ENCODE measurements at regions not wholly inside any gene's neighbourhood (a gene's known extent, or its start where the extent isn't known, plus 50 kb on each side); places are given as distances from the start of the nearest gene placed in this dataset.
A peak's percentile ranks its signal among the peaks of the same experiment; 100 is the strongest.

DNA sequence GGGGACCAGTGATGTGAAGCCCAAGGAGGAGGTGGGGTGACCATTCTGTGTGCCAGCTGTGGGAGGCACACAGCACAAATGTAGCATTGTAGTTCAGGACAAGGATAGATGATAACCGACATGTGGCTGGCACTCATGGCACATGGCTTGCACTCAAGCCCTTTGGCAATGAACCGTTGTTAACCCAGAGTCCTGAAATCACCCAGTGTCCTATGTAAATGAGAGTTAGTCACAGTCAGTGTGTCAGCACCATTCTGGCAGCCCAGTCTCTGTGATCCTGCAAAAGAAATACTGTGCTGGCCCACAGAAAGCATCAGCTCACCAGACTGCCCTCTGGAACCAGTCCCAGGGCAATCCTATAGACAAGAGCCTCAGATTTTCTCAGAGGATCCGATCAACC, 339.3 kb downstream of the MID1IP1 start:
- TF ChIP-seq, protein P1, sequence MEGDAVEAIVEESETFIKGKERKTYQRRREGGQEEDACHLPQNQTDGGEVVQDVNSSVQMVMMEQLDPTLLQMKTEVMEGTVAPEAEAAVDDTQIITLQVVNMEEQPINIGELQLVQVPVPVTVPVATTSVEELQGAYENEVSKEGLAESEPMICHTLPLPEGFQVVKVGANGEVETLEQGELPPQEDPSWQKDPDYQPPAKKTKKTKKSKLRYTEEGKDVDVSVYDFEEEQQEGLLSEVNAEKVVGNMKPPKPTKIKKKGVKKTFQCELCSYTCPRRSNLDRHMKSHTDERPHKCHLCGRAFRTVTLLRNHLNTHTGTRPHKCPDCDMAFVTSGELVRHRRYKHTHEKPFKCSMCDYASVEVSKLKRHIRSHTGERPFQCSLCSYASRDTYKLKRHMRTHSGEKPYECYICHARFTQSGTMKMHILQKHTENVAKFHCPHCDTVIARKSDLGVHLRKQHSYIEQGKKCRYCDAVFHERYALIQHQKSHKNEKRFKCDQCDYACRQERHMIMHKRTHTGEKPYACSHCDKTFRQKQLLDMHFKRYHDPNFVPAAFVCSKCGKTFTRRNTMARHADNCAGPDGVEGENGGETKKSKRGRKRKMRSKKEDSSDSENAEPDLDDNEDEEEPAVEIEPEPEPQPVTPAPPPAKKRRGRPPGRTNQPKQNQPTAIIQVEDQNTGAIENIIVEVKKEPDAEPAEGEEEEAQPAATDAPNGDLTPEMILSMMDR (IDR thresholded peaks at IDR 0.05): no peak
- ATAC-seq (ENCODE audit: low FRiP score) (no peak), DNase-seq (ENCODE audit: low spot score) (no peak)

DNA sequence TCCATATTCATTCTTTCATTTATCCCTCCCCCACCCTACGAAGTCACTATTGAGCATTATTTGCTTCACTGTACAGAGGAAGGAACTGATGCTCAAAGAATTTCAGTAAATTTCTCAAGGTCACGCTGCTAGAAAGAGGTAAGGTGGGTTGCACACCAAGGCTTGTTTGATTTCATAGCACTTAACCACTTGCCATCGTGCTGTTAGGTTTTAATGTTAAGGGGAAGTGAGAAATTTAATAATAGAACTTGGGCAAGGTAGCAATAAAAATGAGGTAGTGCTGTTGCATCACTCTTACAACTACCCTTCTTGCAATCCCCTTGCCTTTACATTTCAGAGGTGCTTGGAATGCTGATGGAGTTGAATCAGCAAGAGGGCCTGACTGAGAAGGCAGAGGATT, 343.1 kb downstream of the MID1IP1 start:
- ATAC-seq (ENCODE audit: low FRiP score): no peak
- TF ChIP-seq, protein P1 (IDR thresholded peaks at IDR 0.05): no peak
- DNase-seq (ENCODE audit: low spot score): no peak

DNA sequence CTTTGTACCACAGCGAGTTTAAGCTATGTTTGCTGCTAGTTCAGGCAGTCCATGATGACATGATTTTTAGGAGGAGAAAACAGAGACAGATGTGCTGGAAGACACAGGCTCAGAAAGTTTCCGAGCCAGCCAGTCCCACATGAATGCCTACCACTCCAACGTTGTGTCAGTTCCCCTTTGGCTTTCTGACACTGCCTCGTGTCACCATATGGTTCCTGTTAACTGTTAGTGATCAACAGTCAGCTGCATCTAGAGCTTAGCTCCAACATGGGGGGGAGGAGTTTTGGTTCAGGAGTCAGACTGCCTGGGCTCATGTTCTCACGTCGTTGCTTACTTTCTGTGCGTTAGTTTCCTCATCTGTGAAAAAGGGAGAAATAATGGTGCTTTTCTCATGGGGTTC, 343.7 kb downstream of the MID1IP1 start:
- TF ChIP-seq, protein P1 (IDR thresholded peaks at IDR 0.05): no peak
- ATAC-seq (ENCODE audit: low FRiP score) (no peak), DNase-seq (ENCODE audit: low spot score) (no peak)

DNA sequence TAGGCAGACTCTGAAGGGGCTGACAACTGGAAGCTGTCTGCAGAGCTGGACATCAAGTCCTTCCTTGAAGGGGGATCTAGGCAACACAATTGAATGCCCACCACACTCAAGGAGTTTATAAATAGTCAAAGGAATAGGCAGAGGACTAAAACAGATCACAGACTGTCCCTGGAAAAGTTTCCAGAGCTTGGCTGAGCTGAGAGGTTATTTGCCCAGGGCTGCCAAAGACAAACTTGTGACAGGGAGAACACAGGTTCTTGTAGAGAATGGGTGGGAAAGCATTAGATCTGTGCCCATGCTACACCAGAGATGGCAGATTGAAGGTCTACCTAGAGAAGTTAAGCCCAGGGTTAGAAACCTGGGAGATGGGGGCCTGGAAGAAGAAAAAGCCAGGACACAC, 344.6 kb downstream of the MID1IP1 start:
- TF ChIP-seq, protein P1 (IDR thresholded peaks at IDR 0.05): no peak
- DNase-seq (ENCODE audit: low spot score) (no peak), ATAC-seq (ENCODE audit: low FRiP score) (no peak)

DNA sequence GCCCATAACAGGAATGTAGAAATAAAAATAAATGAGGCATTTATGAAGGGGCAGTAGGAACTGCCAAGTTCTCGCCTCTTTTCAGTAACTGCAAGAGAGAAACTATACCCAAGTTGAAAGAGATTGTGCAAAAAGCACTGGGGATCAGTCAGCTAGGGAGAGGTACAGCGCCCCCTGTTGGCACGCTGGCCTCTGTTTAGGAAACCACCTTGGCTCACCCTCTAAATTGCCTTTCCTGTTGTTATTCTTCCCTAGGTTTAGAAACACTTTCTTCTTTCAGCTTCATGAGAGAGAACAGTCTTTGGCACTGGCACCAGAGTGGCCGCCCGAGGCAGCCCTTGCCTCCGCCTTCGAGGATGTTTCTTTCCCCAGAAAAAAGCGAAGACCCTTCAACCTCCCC, 348.5 kb downstream of the MID1IP1 start:
- no peak for ATAC-seq (ENCODE audit: low FRiP score)
- peak; percentile 67 for DNase-seq (ENCODE audit: low spot score)
- TF ChIP-seq, protein P1 (IDR thresholded peaks at IDR 0.05): no peak

DNA sequence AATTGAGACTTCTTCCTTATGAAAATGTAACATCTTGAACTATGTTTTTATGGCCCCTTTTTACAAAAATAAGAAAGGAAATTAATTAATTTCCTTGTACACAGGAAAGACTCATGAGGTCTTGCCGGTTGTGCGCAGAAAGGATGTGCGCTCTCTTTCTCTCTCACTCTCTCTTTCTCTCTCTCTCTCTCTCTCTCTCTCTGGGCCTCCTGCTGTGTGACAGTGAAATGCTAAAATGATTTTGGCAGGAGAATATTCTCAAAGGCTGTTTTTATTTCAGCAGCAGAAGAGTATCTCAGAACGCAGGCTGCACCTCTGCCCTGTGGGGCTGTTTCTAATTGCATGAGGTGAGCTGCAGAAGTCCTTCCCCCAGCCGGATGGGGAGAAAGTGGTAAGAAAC, 349.0 kb downstream of the MID1IP1 start:
- TF ChIP-seq, protein P1 (IDR thresholded peaks at IDR 0.05): no peak

DNA sequence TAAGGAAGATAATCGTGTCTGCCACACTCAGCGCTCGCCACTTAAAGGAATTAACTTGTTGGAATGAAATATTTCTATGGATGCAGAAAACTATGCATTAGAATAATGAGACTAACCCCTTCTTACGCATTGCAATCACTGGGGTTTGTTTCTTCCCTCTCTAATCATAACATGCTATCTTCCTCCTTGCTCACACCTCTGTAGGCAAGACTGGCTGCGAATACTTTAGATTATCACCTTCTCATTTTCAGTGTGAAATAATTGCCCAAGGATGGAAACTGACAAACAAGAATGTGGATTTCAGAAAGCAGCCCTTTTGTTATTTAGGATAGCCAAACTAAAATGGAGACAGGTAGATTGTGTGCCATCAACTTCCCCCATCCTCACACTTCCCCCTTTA, 349.4 kb downstream of the MID1IP1 start:
- TF ChIP-seq, protein P1 (IDR thresholded peaks at IDR 0.05): no peak
- ATAC-seq (ENCODE audit: low FRiP score): no peak

More for the DNA sequence above, 349.0 kb downstream of the MID1IP1 start:
- DNase-seq (ENCODE audit: low spot score): no peak
- ATAC-seq (ENCODE audit: low FRiP score): no peak

More for the DNA sequence above, 349.4 kb downstream of the MID1IP1 start:
- DNase-seq (ENCODE audit: low spot score): no peak
